Fibroblast of the aortic adventitia (primary cell): ENCODE measurements at regions not wholly inside any gene's neighbourhood (a gene's known extent, or its start where the extent isn't known, plus 50 kb on each side); places are given as distances from the start of the nearest gene placed in this dataset.

ENCODE experiments used
- DNase-seq: peaks from one replicate; pipeline ENCODE4 v3.0.0-alpha.2; 2010; ENCODE audit warnings: low read depth
- H3K4me3 ChIP-seq: 2 replicates; pipeline ENCODE4 v1.5.1; 2011; ENCODE audit warnings: low read depth, mild to moderate bottlenecking, control low read depth, low read length, moderate library complexity
- CTCF ChIP-seq: IDR thresholded peaks from 2 replicates; pipeline ENCODE4 v1.5.1; 2011; ENCODE audit warnings: mild to moderate bottlenecking, low read length, control low read depth, inconsistent platforms; ENCODE audit not compliant: insufficient read depth

DNA sequence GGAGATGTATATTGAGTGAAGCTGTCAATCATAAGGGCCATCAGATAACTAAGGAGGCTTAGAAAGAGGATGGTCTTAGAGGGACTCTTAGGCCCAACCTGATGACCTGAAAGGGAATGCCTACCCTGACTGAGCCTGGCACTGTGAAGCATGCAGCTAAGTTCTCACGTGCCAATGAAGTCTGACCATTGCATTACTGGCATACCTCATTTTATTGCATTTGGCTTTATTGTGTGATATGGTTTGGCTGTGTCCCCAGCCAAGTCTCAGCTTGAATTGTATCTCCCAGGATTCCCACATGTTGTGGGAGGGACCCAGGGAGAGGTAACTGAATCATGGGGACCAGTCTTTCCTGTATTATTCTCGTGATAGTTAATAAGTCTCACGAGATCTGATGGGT, 421.6 kb upstream of the SGCD start:
- H3K4me3 ChIP-seq: no peak overlapping the region
- no peak for TF ChIP-seq CTCF
- no peak for DNase-seq

DNA sequence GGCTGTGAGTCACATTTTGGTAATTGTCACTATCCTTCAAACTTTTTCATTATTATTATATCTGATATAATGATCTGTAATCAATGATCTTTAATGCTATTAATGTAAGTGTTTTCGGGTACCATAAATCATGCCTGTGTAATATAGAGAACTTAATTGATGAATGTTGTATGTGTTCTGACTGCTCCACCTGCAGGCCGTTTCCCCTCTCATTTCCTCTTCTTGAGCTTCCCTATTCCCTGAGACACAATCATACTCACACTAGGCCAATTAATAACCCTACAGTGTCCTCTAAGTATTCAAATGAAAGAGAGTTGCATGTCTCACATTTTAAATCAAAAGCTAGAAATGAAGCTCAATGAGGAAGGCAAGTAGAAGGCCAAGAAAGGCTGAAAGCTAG, 420.9 kb upstream of the SGCD start:
- no peak for TF ChIP-seq CTCF
- no peak overlapping the region for H3K4me3 ChIP-seq
- no peak for DNase-seq

DNA sequence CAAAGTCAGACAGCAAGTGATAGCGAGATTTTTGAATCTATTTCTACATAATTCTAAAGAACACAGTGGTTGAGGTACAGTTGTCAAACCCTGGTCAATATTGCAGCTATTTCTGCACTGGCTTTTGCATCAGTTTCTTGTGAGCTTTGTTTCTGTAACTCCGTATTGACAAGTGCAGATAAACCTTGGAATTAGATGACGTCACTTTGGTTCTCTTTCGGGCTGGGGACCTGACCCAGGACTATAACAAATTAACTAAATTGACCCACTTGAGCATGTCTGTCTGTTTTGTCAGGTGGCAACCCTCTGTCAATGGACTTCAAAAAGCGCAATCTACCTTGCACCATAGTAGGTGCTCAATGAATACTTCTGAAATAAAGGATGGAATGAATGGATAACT, 418.4 kb upstream of the SGCD start:
- no peak for DNase-seq
- no peak for TF ChIP-seq CTCF
- no peak overlapping the region for H3K4me3 ChIP-seq

DNA sequence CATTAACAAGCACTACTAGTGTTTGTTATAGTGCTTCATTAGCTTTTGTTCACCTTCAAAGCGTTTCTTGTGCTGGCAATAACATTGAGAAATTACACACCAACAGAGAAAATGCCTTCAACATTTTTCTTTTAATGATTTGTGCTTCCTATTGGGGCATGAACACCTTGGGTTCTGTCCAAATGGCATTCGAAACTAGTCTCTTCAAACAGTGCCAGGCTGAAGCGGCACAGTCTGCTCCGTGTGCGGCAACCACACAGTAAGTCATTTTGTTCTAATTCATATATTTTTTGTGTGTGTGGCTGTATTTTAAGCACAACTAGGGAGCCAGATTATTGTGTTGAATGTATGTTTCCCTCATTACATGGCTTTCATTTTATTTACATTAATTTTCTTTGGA, 414.7 kb upstream of the SGCD start:
- TF ChIP-seq CTCF: no peak
- DNase-seq: no peak
- H3K4me3 ChIP-seq: no peak overlapping the region

- H3K4me3 ChIP-seq: no peak overlapping the region
- no peak for TF ChIP-seq CTCF
- no peak for DNase-seq
Measured at GRCh38 chr5:155914766-155915165, 412.2 kb upstream of the SGCD start.

DNA sequence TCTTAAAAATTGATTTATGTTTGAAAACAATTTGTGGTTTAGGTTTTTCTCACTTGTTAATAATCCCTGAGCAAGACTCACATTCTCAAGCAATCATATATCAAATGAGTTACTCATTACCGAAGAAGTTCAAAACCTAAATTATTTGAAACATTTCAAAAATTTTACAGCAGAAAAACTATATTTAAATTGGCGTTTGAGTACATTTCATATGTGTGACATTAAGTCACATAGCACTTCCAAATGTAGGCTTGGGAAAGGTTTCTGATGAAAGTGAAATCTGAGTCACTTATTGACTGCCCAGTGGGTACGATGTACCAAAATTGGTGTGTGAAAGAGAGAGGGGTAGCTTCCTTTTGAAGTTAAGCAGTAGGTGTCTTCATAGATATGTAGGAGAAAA, 411.4 kb upstream of the SGCD start:
- no peak overlapping the region for H3K4me3 ChIP-seq
- TF ChIP-seq CTCF: no peak
- DNase-seq: no peak

DNA sequence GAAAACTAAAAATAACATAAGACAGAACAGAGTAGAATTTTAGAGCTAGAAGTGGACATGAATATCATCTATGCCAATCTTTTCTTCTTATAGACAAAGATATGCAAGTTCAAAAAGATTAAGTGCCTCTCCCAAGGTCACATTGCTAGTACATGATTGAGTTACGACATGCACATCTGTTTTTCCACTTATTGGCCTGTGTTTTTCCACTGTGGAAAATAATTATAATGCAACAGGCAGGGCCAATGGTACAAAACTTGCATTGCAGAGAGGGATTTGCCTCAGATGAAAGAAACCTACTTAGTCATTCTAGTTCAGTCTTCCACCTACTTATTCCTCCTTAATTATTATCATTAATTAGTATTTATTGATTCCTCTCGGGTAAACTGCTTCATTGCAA, 407.8 kb upstream of the SGCD start:
- no peak overlapping the region for H3K4me3 ChIP-seq
- DNase-seq: no peak
- TF ChIP-seq CTCF: no peak
